H9 (cell line): ENCODE measurements at regions not wholly inside any gene's neighbourhood (a gene's known extent, or its start where the extent isn't known, plus 50 kb on each side); places are given as distances from the start of the nearest gene placed in this dataset.

Source experiments
- DNase-seq: peaks from one replicate; pipeline ENCODE4 v3.0.0-alpha.2; 2017
- H2AFZ ChIP-seq: one replicate; pipeline ENCODE4 v1.6.1; 2013; ENCODE audit warnings: mild to moderate bottlenecking, low read length, control low read depth, moderate library complexity
- H2AK5ac ChIP-seq: 2 replicates; pipeline ENCODE4 v1.6.1; 2013; ENCODE audit warnings: low read length, control low read depth, mixed read lengths; ENCODE audit not compliant: insufficient read length
- H2BK120ac ChIP-seq: one replicate; pipeline ENCODE4 v1.6.1; 2013; ENCODE audit warnings: low read depth, mild to moderate bottlenecking, low read length, control low read depth, inconsistent platforms; ENCODE audit not compliant: poor library complexity, severe bottlenecking
- H2BK12ac ChIP-seq: 2 replicates; pipeline ENCODE4 v1.6.1; 2013; ENCODE audit warnings: low read length, control low read depth, mixed read lengths, low read depth; ENCODE audit not compliant: insufficient read length
- H2BK15ac ChIP-seq: 2 replicates; pipeline ENCODE4 v1.6.1; 2013; ENCODE audit warnings: low read depth, low read length, control low read depth
- H2BK20ac ChIP-seq: one replicate; pipeline ENCODE4 v1.6.1; 2013; ENCODE audit warnings: low read depth, mild to moderate bottlenecking, low read length, control low read depth, inconsistent platforms; ENCODE audit not compliant: poor library complexity, severe bottlenecking
- H2BK5ac ChIP-seq: 2 replicates; pipeline ENCODE4 v1.6.1; 2013; ENCODE audit warnings: low read length, control low read depth, mixed read lengths; ENCODE audit not compliant: insufficient read length
- H3K14ac ChIP-seq: 2 replicates; pipeline ENCODE4 v1.6.1; 2013; ENCODE audit warnings: low read length, control low read depth; ENCODE audit not compliant: insufficient read depth
- H3K18ac ChIP-seq: 2 replicates; pipeline ENCODE4 v1.6.1; 2013; ENCODE audit warnings: low read depth, mild to moderate bottlenecking, mixed read lengths, low read length, control low read depth; ENCODE audit not compliant: insufficient read length
- H3K23ac ChIP-seq: 2 replicates; pipeline ENCODE4 v1.6.1; 2013; ENCODE audit warnings: low read length, control low read depth, mixed read lengths, low read depth; ENCODE audit not compliant: insufficient read length
- H3K23me2 ChIP-seq: 2 replicates; pipeline ENCODE4 v1.6.1; 2013; ENCODE audit warnings: low read depth, mild to moderate bottlenecking, mixed read lengths, low read length, control low read depth; ENCODE audit not compliant: insufficient read length, poor library complexity, severe bottlenecking
- H3K27ac ChIP-seq: 2 replicates; pipeline ENCODE4 v1.5.1; 2013; ENCODE audit warnings: low read length, control low read depth, mixed read lengths, low read depth; ENCODE audit not compliant: insufficient read length
- H3K27me3 ChIP-seq: 2 replicates; pipeline ENCODE4 v1.6.1; 2013; ENCODE audit warnings: low read length, control low read depth, inconsistent platforms; ENCODE audit not compliant: insufficient read depth
- H3K4ac ChIP-seq: 2 replicates; pipeline ENCODE4 v1.6.1; 2013; ENCODE audit warnings: low read depth, mild to moderate bottlenecking, control low read depth, inconsistent platforms, low read length, moderate library complexity
- H3K4me1 ChIP-seq: 2 replicates; pipeline ENCODE4 v1.6.1; 2013; ENCODE audit warnings: low read length, control low read depth, inconsistent platforms; ENCODE audit not compliant: insufficient read depth
- H3K4me2 ChIP-seq: 2 replicates; pipeline ENCODE4 v1.6.1; 2013; ENCODE audit warnings: low read length, control low read depth, mixed read lengths; ENCODE audit not compliant: insufficient read length, insufficient read depth
- H3K56ac ChIP-seq: 2 replicates; pipeline ENCODE4 v1.6.1; 2013; ENCODE audit warnings: low read depth, mild to moderate bottlenecking, mixed read lengths, low read length, control low read depth; ENCODE audit not compliant: insufficient read length
- H3K79me1 ChIP-seq: 2 replicates; pipeline ENCODE4 v1.6.1; 2013; ENCODE audit warnings: low read depth, mild to moderate bottlenecking, moderate library complexity, low read length, control low read depth, inconsistent platforms; ENCODE audit not compliant: insufficient read depth, poor library complexity, severe bottlenecking
- H3K79me2 ChIP-seq: 2 replicates; pipeline ENCODE4 v1.6.1; 2013; ENCODE audit warnings: low read length, control low read depth, inconsistent platforms; ENCODE audit not compliant: insufficient read depth
- H3K9ac ChIP-seq: 2 replicates; pipeline ENCODE4 v1.6.1; 2013; ENCODE audit warnings: low read length, control low read depth, mixed read lengths; ENCODE audit not compliant: insufficient read length; ENCODE audit errors: extremely low read depth
- H3K9me3 ChIP-seq: one replicate; pipeline ENCODE4 v1.6.1; 2013; ENCODE audit warnings: low read depth, low read length, inconsistent platforms; ENCODE audit not compliant: control insufficient read depth
- H3T11ph ChIP-seq: one replicate; pipeline ENCODE4 v1.6.1; 2013; ENCODE audit warnings: mild to moderate bottlenecking, low read length, control low read depth, inconsistent platforms
- H4K20me1 ChIP-seq: one replicate; pipeline ENCODE4 v1.6.1; 2013; ENCODE audit not compliant: control insufficient read depth, insufficient read length, insufficient read depth
- H4K5ac ChIP-seq: 2 replicates; pipeline ENCODE4 v1.6.1; 2013; ENCODE audit warnings: low read depth, mild to moderate bottlenecking, mixed read lengths, low read length, control low read depth; ENCODE audit not compliant: insufficient read length
- H4K8ac ChIP-seq: replicated peaks from 2 replicates; pipeline ENCODE4 v1.6.1; 2013; ENCODE audit warnings: low read length, control low read depth, mixed read lengths, low read depth; ENCODE audit not compliant: insufficient read length
- H4K91ac ChIP-seq: 2 replicates; pipeline ENCODE4 v1.6.1; 2013; ENCODE audit warnings: low read depth, mild to moderate bottlenecking, moderate library complexity, mixed read lengths, low read length, control low read depth; ENCODE audit not compliant: insufficient read length
- H3K27ac Mint-ChIP-seq, 3 experiments: 2 replicates in 2 of 3; 3 replicates in 1 of 3; pipeline ENCODE4 v1.8.0; 2020 to 2021; ENCODE audit warnings: mixed read lengths in 3 of 3, mild to moderate bottlenecking in 1 of 3, moderate library complexity in 1 of 3
- H3K27me3 Mint-ChIP-seq: 2 replicates; pipeline ENCODE4 v1.8.0; 2021; ENCODE audit warnings: low read depth, mild to moderate bottlenecking, moderate library complexity, mixed read lengths
- H3K36me3 Mint-ChIP-seq, 3 experiments: 2 replicates in 2 of 3; 3 replicates in 1 of 3; pipeline ENCODE4 v1.8.0; 2020 to 2021; ENCODE audit warnings: low read depth in 3 of 3, mixed read lengths in 3 of 3; ENCODE audit not compliant: insufficient read depth in 1 of 3
- H3K4me1 Mint-ChIP-seq, 2 experiments: 2 replicates each; pipeline ENCODE4 v1.8.0; 2020; ENCODE audit warnings: mixed read lengths in 2 of 2
- H3K4me3 Mint-ChIP-seq, 2 experiments: 2 replicates in 1 of 2; 3 replicates in 1 of 2; pipeline ENCODE4 v1.8.0; 2020 to 2021; ENCODE audit warnings: mild to moderate bottlenecking in 2 of 2, mixed read lengths in 2 of 2, moderate library complexity in 1 of 2
- H3K9me3 Mint-ChIP-seq, 2 experiments: 2 replicates in 1 of 2; 3 replicates in 1 of 2; pipeline ENCODE4 v1.8.0; 2020; ENCODE audit warnings: mild to moderate bottlenecking in 2 of 2, mixed read lengths in 2 of 2, moderate library complexity in 1 of 2
- WGBS: extraction: QIAGEN DNeasy Blood & Tissue Kit; methylation state at CpG from one replicate; pipeline ENCODE4 v1.1.7; 2013; ENCODE audit warnings: missing lambda C conversion rate, low lambda C conversion rate, mixed read lengths; ENCODE audit not compliant: insufficient read length; ENCODE audit errors: extremely low coverage; 5-methylcytosine and 5-hydroxymethylcytosine counted together
- TF ChIP-seq, protein P1 (sequence below): fragments of 200-600 bp; sonication (generic); conservative IDR thresholded peaks from 3 replicates; pipeline ENCODE4 v1.8.0; 2021; ENCODE audit warnings: antibody characterized with exemption, mild to moderate bottlenecking

- Mint-ChIP-seq H3K4me1 (no peaks in the 10 kb centered on the region), H3K27me3 (no peaks in the 10 kb centered on the region; the same call in none of the 2 replicates), H3K9me3 (peaks cover 2 to 41% of the 10 kb centered on the region in 2 experiments; a peak in 3 of 5 replicates), H3K27ac (no peak overlapping the region), H3K4me3 (no peak overlapping the region), H3K36me3 (0 out of 7 replicates have a peak, but pooled peaks cover 0 to under 1% (median 0%) of the 10 kb centered on the region in 3 experiments)
- no peaks in the 10 kb centered on the region for H3K79me1 ChIP-seq
- no peaks in the 10 kb centered on the region for H4K20me1 ChIP-seq
- DNase-seq: no peak
- peaks cover 11% of the 10 kb centered on the region for H3K9me3 ChIP-seq
- WGBS: no CpG with 5 or more reads among the region's 3 CpGs
- H3K4me1 ChIP-seq: no peaks in the 10 kb centered on the region
- no peak overlapping the region for H3T11ph ChIP-seq
- H2BK5ac ChIP-seq: no peak overlapping the region
- H2BK20ac ChIP-seq: no peak overlapping the region
- no peak overlapping the region for H2BK12ac ChIP-seq
- H2AK5ac ChIP-seq: no peak overlapping the region
- H2BK15ac ChIP-seq: no peak overlapping the region
- no peak overlapping the region for H3K23ac ChIP-seq
- no peak overlapping the region for H3K4ac ChIP-seq
- no peak overlapping the region for H4K91ac ChIP-seq
- no peaks in the 10 kb centered on the region for H3K27me3 ChIP-seq
- H3K18ac ChIP-seq: no peak overlapping the region
- no peaks in the 10 kb centered on the region for H3K79me2 ChIP-seq
- no peak overlapping the region for H4K5ac ChIP-seq
- H3K56ac ChIP-seq: no peak overlapping the region
- TF ChIP-seq, protein P1, sequence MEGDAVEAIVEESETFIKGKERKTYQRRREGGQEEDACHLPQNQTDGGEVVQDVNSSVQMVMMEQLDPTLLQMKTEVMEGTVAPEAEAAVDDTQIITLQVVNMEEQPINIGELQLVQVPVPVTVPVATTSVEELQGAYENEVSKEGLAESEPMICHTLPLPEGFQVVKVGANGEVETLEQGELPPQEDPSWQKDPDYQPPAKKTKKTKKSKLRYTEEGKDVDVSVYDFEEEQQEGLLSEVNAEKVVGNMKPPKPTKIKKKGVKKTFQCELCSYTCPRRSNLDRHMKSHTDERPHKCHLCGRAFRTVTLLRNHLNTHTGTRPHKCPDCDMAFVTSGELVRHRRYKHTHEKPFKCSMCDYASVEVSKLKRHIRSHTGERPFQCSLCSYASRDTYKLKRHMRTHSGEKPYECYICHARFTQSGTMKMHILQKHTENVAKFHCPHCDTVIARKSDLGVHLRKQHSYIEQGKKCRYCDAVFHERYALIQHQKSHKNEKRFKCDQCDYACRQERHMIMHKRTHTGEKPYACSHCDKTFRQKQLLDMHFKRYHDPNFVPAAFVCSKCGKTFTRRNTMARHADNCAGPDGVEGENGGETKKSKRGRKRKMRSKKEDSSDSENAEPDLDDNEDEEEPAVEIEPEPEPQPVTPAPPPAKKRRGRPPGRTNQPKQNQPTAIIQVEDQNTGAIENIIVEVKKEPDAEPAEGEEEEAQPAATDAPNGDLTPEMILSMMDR: no peak
- H2BK120ac ChIP-seq: no peak overlapping the region
- no peak overlapping the region for H3K4me2 ChIP-seq
- no peak overlapping the region for H2AFZ ChIP-seq
- no peak overlapping the region for H3K27ac ChIP-seq
- H3K9ac ChIP-seq: no peak overlapping the region
- H4K8ac ChIP-seq: no peak overlapping the region
- H3K14ac ChIP-seq: no peak overlapping the region
- H3K23me2 ChIP-seq: no peaks in the 10 kb centered on the region
Observed at GRCh38 chr9:1303932-1304331, 253.8 kb downstream of the DMRT2 start.
